Left ventricle myocardium superior (tissue), 1 donor: ENCODE measurements at regions not wholly inside any gene's neighbourhood (a gene's known extent, or its start where the extent isn't known, plus 50 kb on each side); places are given as distances from the start of the nearest gene placed in this dataset.

Experiments
- ATAC-seq: fragments of 200-7000 bp; cut with Tn5 transposase; one replicate; pipeline ENCODE4 v1.9.1; 2020; ENCODE audit warnings: mild to moderate bottlenecking, moderate library complexity
- DNase-seq: peaks from one replicate; pipeline ENCODE4 v3.0.0-alpha.2; 2020
- intact Hi-C: fragments of 100-400 bp; cut with micrococcal nuclease; formaldehyde crosslinking; loops from one replicate; pipeline ENCODE4 v1.11.0; 2022
- donor health status: DM: no; HTN: yes; CAD: no; lungs with severe emphysema.

- DNase-seq (no peak), ATAC-seq (peak; percentile 53)
- intact Hi-C loops: no loop called here
Measured at GRCh38 chr17:55588446-55589242, 77.4 kb upstream of the SMIM36 start.

GRCh38 chr17:55587608-55588139 is 76.4 kb upstream of the SMIM36 start:
- intact Hi-C loops: no loop called here
- DNase-seq: peak; percentile 61

GRCh38 chr17:55585629-55586028 is 74.4 kb upstream of the SMIM36 start:
- no peak for ATAC-seq
- DNase-seq: no peak
- intact Hi-C loops: no loop called here

More at GRCh38 chr17:55587608-55588139, 76.4 kb upstream of the SMIM36 start:
- peak; percentile 94 for ATAC-seq

GRCh38 chr17:55584861-55585260 is 73.6 kb upstream of the SMIM36 start:
- intact Hi-C loops: no loop called here
- no peak for ATAC-seq

GRCh38 chr17:55584055-55584685 is 72.9 kb upstream of the SMIM36 start:
- intact Hi-C loops: no loop called here
- DNase-seq (no peak), ATAC-seq (no peak)

More at GRCh38 chr17:55584861-55585260, 73.6 kb upstream of the SMIM36 start:
- DNase-seq: no peak

GRCh38 chr17:55582897-55583296 is 71.6 kb upstream of the SMIM36 start:
- DNase-seq (no peak), ATAC-seq (no peak)
- intact Hi-C loops: no loop called here

- intact Hi-C loops: no loop called here
Measured at GRCh38 chr17:55580596-55581133, 69.4 kb upstream of the SMIM36 start.

GRCh38 chr17:55577687-55578086 is 66.4 kb upstream of the SMIM36 start:
- DNase-seq: peak; percentile 43
- intact Hi-C loops: loop anchor here (10.0 kb wide), 1 partner anchor 47 kb away; no protein-coding TSS in a partner anchor
- peak; percentile 67 for ATAC-seq

More at GRCh38 chr17:55580596-55581133, 69.4 kb upstream of the SMIM36 start:
- no peak for ATAC-seq
- no peak for DNase-seq

- intact Hi-C loops: loop anchor here (10.0 kb wide), 1 partner anchor 48 kb away; no protein-coding TSS in a partner anchor
Measured at GRCh38 chr17:55576996-55577586, 65.8 kb upstream of the SMIM36 start.

GRCh38 chr17:55576237-55576995 is 65.2 kb upstream of the SMIM36 start:
- peak; percentile 77 for ATAC-seq
- intact Hi-C loops: loop anchor here (10.0 kb wide), 1 partner anchor 48 kb away; no protein-coding TSS in a partner anchor
- no peak for DNase-seq

More at GRCh38 chr17:55576996-55577586, 65.8 kb upstream of the SMIM36 start:
- DNase-seq: peak; percentile 62
- ATAC-seq: peak; percentile 84

- intact Hi-C loops: loop anchor here (10.0 kb wide), 1 partner anchor 50 kb away; no protein-coding TSS in a partner anchor
- DNase-seq: no peak
- no peak for ATAC-seq
Measured at GRCh38 chr17:55575058-55575636, 63.9 kb upstream of the SMIM36 start.

- intact Hi-C loops: loop anchor here (10.0 kb wide), 1 partner anchor 52 kb away; no protein-coding TSS in a partner anchor
- ATAC-seq (no peak), DNase-seq (no peak)
Measured at GRCh38 chr17:55572599-55572998, 61.3 kb upstream of the SMIM36 start.

GRCh38 chr17:55572139-55572538 is 60.9 kb upstream of the SMIM36 start:
- ATAC-seq: no peak
- no peak for DNase-seq
- intact Hi-C loops: loop anchor here (10.0 kb wide), 1 partner anchor 53 kb away; no protein-coding TSS in a partner anchor

- intact Hi-C loops: loop anchor here (10.0 kb wide), 1 partner anchor 54 kb away; no protein-coding TSS in a partner anchor
- ATAC-seq (no peak), DNase-seq (no peak)
Measured at GRCh38 chr17:55571095-55571494, 59.8 kb upstream of the SMIM36 start.

GRCh38 chr17:55570391-55570790 is 59.1 kb upstream of the SMIM36 start:
- no peak for DNase-seq
- intact Hi-C loops: loop anchor here (10.0 kb wide), 1 partner anchor 54 kb away; no protein-coding TSS in a partner anchor
- ATAC-seq: no peak

GRCh38 chr17:55567240-55568214 is 56.3 kb upstream of the SMIM36 start:
- DNase-seq (peak; percentile 76), ATAC-seq (peak; percentile 84)
- intact Hi-C loops: no loop called here

GRCh38 chr17:55564081-55564480 is 52.8 kb upstream of the SMIM36 start:
- intact Hi-C loops: no loop called here
- no peak for DNase-seq
- ATAC-seq: peak; percentile 32
